ENCODE measurements at regions not wholly inside any gene's neighbourhood (a gene's known extent, or its start where the extent isn't known, plus 50 kb on each side); places are given as distances from the start of the nearest gene placed in this dataset.

- TF ChIP-seq GATA2 (IDR thresholded peaks at IDR 0.05; ENCODE audit: insufficient read depth, insufficient read length, low read depth, low read length) (no peak), CTCF (IDR thresholded peaks at IDR 0.05; ENCODE audit: extremely low read depth in 1 of 2, insufficient read depth in 1 of 2, low read depth in 1 of 2, low read length in 2 of 2) (no peak), POLR2A (IDR thresholded peaks at IDR 0.05; ENCODE audit: low read depth, low read length) (no peak), JUN (IDR thresholded peaks at IDR 0.05; ENCODE audit: borderline replicate concordance, insufficient read depth, insufficient read length, low read depth) (no peak), FOS (IDR thresholded peaks at IDR 0.05; ENCODE audit: borderline replicate concordance, insufficient read depth, low read length) (no peak), MAX (IDR thresholded peaks at IDR 0.05; ENCODE audit: insufficient read depth, insufficient read length) (no peak), MYC (IDR thresholded peaks at IDR 0.05; ENCODE audit: low read depth, low read length) (no peak), EZH2 (IDR thresholded peaks at IDR 0.05; ENCODE audit: borderline replicate concordance, low read depth, low read length, severe bottlenecking) (no peak), POLR2AphosphoS5 (IDR thresholded peaks at IDR 0.05; ENCODE audit: insufficient read depth, low read depth, low read length) (no peak)
Observed at GRCh38 chr11:91630916-91631673, 593.5 kb upstream of the FAT3 start.

All from endothelial cell of umbilical vein (primary cell).